H1 (cell line): ENCODE measurements at regions not wholly inside any gene's neighbourhood (a gene's known extent, or its start where the extent isn't known, plus 50 kb on each side); places are given as distances from the start of the nearest gene placed in this dataset.

Source experiments
- CTCF ChIA-PET: fragments of 300-600 bp; sonication (Branson Sonifier 250); formaldehyde crosslinking; loops from one replicate; lab custom pipeline; 2021; ENCODE audit not compliant: partially characterized antibody; lab: Charles Lee
- POLR2A ChIA-PET: fragments of 300-600 bp; sonication (Branson Sonifier 250); formaldehyde crosslinking; loops from one replicate; lab custom pipeline; 2021; ENCODE audit warnings: inconsistent platforms; ENCODE audit not compliant: partially characterized antibody; lab: Charles Lee
- DNase-seq, 2 experiments: peaks; one replicate each; pipeline versions ENCODE4 v3.0.0 to v3.0.0-alpha.2; 2010 to 2022; ENCODE audit warnings: low spot score in 2 of 2, low read depth in 1 of 2, mixed read lengths in 1 of 2
- FAIRE-seq: peaks from 2 replicates; lab custom pipeline; 2011; peaks lifted over from hg19 to GRCh38; lab: Jason Lieb, UNC
- H2AFZ ChIP-seq: 2 replicates; pipeline ENCODE4 v1.8.1; 2012; ENCODE audit warnings: low read length, inconsistent platforms
- H2AK5ac ChIP-seq: 2 replicates; pipeline ENCODE4 v1.6.1; 2013; ENCODE audit warnings: low read depth, low read length
- H2BK120ac ChIP-seq: replicated peaks from 2 replicates; pipeline ENCODE3; 2013; ENCODE audit warnings: low read depth, low read length, inconsistent platforms
- H2BK12ac ChIP-seq: 2 replicates; pipeline ENCODE4 v1.6.1; 2013; ENCODE audit warnings: low read depth, low read length
- H2BK15ac ChIP-seq: 2 replicates; pipeline ENCODE4 v1.6.1; 2013; ENCODE audit warnings: low read length
- H2BK20ac ChIP-seq: 2 replicates; pipeline ENCODE4 v1.6.1; 2013; ENCODE audit warnings: low read length
- H2BK5ac ChIP-seq: 2 replicates; pipeline ENCODE4 v1.6.1; 2013; ENCODE audit warnings: low read depth, low read length
- H3K14ac ChIP-seq: 2 replicates; pipeline ENCODE4 v1.6.1; 2013; ENCODE audit warnings: inconsistent platforms; ENCODE audit not compliant: insufficient read length
- H3K18ac ChIP-seq: 2 replicates; pipeline ENCODE4 v1.6.1; 2013; ENCODE audit warnings: low read length; ENCODE audit errors: extremely low read depth
- H3K23ac ChIP-seq: 2 replicates; pipeline ENCODE4 v1.6.1; 2013; ENCODE audit warnings: inconsistent platforms; ENCODE audit not compliant: insufficient read length
- H3K23me2 ChIP-seq: 2 replicates; pipeline ENCODE4 v1.6.1; 2013; ENCODE audit warnings: low read depth, low read length
- H3K27ac ChIP-seq: 2 replicates; pipeline ENCODE4 v1.6.1; 2011; ENCODE audit warnings: low read depth, low read length, inconsistent platforms
- H3K27me3 ChIP-seq, 4 experiments: replicated peaks in 1 of 4; 1 replicate in 1 of 4; 2 replicates in 3 of 4; pipeline versions ENCODE4 v1.6.1 to v1.8.1; 2011 to 2013; ENCODE audit warnings: low read length in 3 of 4, mild to moderate bottlenecking in 3 of 4, inconsistent platforms in 2 of 4, mixed read lengths in 2 of 4, moderate library complexity in 1 of 4; ENCODE audit not compliant: control insufficient read depth in 3 of 4, insufficient read depth in 3 of 4; ENCODE audit errors: extremely low read depth in 1 of 4
- H3K36me3 ChIP-seq, 4 experiments: 2 replicates each; pipeline versions ENCODE4 v1.6.1 to v1.8.1; 2011 to 2013; ENCODE audit warnings: mild to moderate bottlenecking in 4 of 4, low read length in 3 of 4, moderate library complexity in 2 of 4, control low read depth in 1 of 4, inconsistent platforms in 1 of 4; ENCODE audit not compliant: insufficient read depth in 4 of 4, control insufficient read depth in 2 of 4
- H3K4ac ChIP-seq: replicated peaks from 2 replicates; pipeline ENCODE3; 2013; ENCODE audit warnings: low read length, low read depth, mixed read lengths, inconsistent platforms; ENCODE audit not compliant: insufficient read length
- H3K4me1 ChIP-seq, 4 experiments: replicated peaks in 1 of 4; 1 replicate in 1 of 4; 2 replicates in 3 of 4; pipeline versions ENCODE4 v1.6.1 to v1.8.1; 2011 to 2013; ENCODE audit warnings: low read length in 3 of 4, inconsistent platforms in 2 of 4, mixed read lengths in 1 of 4; ENCODE audit not compliant: insufficient read depth in 4 of 4, control insufficient read depth in 3 of 4
- H3K4me2 ChIP-seq, 2 experiments: 2 replicates each; pipeline versions ENCODE4 v1.6.1 to v1.8.1; 2011 to 2013; ENCODE audit warnings: low read depth in 2 of 2, low read length in 2 of 2, control low read depth in 1 of 2, inconsistent platforms in 1 of 2, mild to moderate bottlenecking in 1 of 2; ENCODE audit not compliant: insufficient read depth in 1 of 2
- H3K4me3 ChIP-seq, 4 experiments: fragments of 200-600, 300-600 bp in 1 of 4; sonication (generic), shearing (Covaris generic), sonication (Bioruptor Twin) in 1 of 4; 2 replicates each; pipeline versions ENCODE4 v1.5.1 to v1.8.1; 2011 to 2016; ENCODE audit warnings: low read length in 4 of 4, low read depth in 3 of 4, control low read depth in 2 of 4, inconsistent platforms in 2 of 4, mild to moderate bottlenecking in 2 of 4, mixed read lengths in 1 of 4, moderate library complexity in 1 of 4; ENCODE audit not compliant: insufficient read depth in 2 of 4; ENCODE audit errors: extremely low read depth in 1 of 4
- H3K56ac ChIP-seq: replicated peaks from 2 replicates; pipeline ENCODE3; 2013; ENCODE audit warnings: low read depth, mild to moderate bottlenecking, mixed read lengths, low read length, inconsistent platforms; ENCODE audit not compliant: insufficient read length
- H3K79me1 ChIP-seq: 2 replicates; pipeline ENCODE4 v1.6.1; 2013; ENCODE audit warnings: low read depth, low read length, control low read depth
- H3K79me2 ChIP-seq, 2 experiments: 2 replicates each; pipeline versions ENCODE4 v1.6.1 to v1.8.1; 2012 to 2013; ENCODE audit warnings: low read length in 2 of 2, mild to moderate bottlenecking in 2 of 2, inconsistent platforms in 1 of 2; ENCODE audit not compliant: insufficient read depth in 2 of 2, control insufficient read depth in 1 of 2
- H3K9ac ChIP-seq, 4 experiments: replicated peaks in 1 of 4; 1 replicate in 1 of 4; 2 replicates in 3 of 4; pipeline versions ENCODE4 v1.6.1 to v1.8.1; 2011 to 2013; ENCODE audit warnings: low read depth in 3 of 4, low read length in 3 of 4, control low read depth in 2 of 4, mild to moderate bottlenecking in 2 of 4, moderate library complexity in 2 of 4, inconsistent platforms in 1 of 4; ENCODE audit errors: extremely low read depth in 1 of 4
- H3K9me3 ChIP-seq, 2 experiments: 2 replicates each; pipeline versions ENCODE4 v1.6.1 to v1.8.1; 2012 to 2013; ENCODE audit warnings: mild to moderate bottlenecking in 2 of 2, moderate library complexity in 2 of 2, control low read depth in 1 of 2, inconsistent platforms in 1 of 2, low read depth in 1 of 2, low read length in 1 of 2, mixed read lengths in 1 of 2; ENCODE audit not compliant: insufficient read depth in 2 of 2
- H4K20me1 ChIP-seq, 2 experiments: replicated peaks in 1 of 2; 2 replicates each; pipeline versions ENCODE3 to v1.8.1; 2011 to 2013; ENCODE audit warnings: inconsistent platforms in 2 of 2, low read length in 2 of 2, mild to moderate bottlenecking in 1 of 2; ENCODE audit not compliant: insufficient read depth in 2 of 2, control insufficient read depth in 1 of 2
- H4K5ac ChIP-seq: 2 replicates; pipeline ENCODE4 v1.6.1; 2013; ENCODE audit warnings: low read length, low read depth, mixed read lengths, inconsistent platforms; ENCODE audit not compliant: insufficient read length
- H4K8ac ChIP-seq: 2 replicates; pipeline ENCODE4 v1.8.0; 2013; ENCODE audit warnings: mild to moderate bottlenecking, moderate library complexity, low read length, inconsistent platforms; ENCODE audit not compliant: insufficient read depth; ENCODE audit errors: extremely low read depth
- H4K91ac ChIP-seq: replicated peaks from 2 replicates; pipeline ENCODE3; 2013; ENCODE audit warnings: low read length, mixed read lengths, inconsistent platforms; ENCODE audit not compliant: insufficient read length
- CBX8 ChIP-seq: fragments of 300-800, 300-1000 bp; sonication (generic); IDR thresholded peaks from 2 replicates; pipeline ENCODE4 v1.7.1; 2016; ENCODE audit warnings: low read depth, low read length, borderline replicate concordance
- GTF2F1 ChIP-seq: IDR thresholded peaks from 2 replicates; pipeline ENCODE4 v1.6.1; 2012; ENCODE audit warnings: low read depth, low read length, improper control_type of control experiment, borderline replicate concordance
- whole genome bisulfite sequencing, 2 experiments: shearing (Covaris generic) in 1 of 2; methylation state at CpG; one replicate each; pipeline versions ENCODE4 v1.1.6 to v1.1.7; 2013 to 2015; ENCODE audit warnings: low lambda C conversion rate in 2 of 2, mixed read lengths in 2 of 2, inconsistent platforms in 1 of 2, low coverage in 1 of 2, missing lambda C conversion rate in 1 of 2; ENCODE audit not compliant: insufficient replicate concordance in 2 of 2, insufficient coverage in 1 of 2, insufficient read length in 1 of 2; ENCODE audit errors: extremely low coverage in 1 of 2, missing lambda C conversion rate in 1 of 2; 5-methylcytosine and 5-hydroxymethylcytosine counted together

GRCh38 chr11:57905439-57905838, 118.2 kb upstream of the OR9Q1 start:
- DNase-seq (no peak), FAIRE-seq (no peak)
- Histone ChIP-seq H3K23me2 (no peaks in the 10 kb centered on the region), H3K4ac (no peak overlapping the region), H4K5ac (no peak overlapping the region), H2BK120ac (no peak overlapping the region), H2BK15ac (no peak overlapping the region), H3K18ac (no peak overlapping the region), H3K9ac (no peak overlapping the region), H3K23ac (no peak overlapping the region), H3K27me3 (no peaks in the 10 kb centered on the region), H3K14ac (no peak overlapping the region), H3K4me3 (no peak overlapping the region), H4K20me1 (no peaks in the 10 kb centered on the region), H3K9me3 (peaks cover 3 to 4% of the 10 kb centered on the region in 2 experiments; a peak in 3 of 4 replicates), H2BK5ac (no peak overlapping the region), H2AFZ (no peak overlapping the region), H3K56ac (no peak overlapping the region), H3K79me2 (no peaks in the 10 kb centered on the region), H4K8ac (no peak overlapping the region), H3K4me1 (peaks cover 0 to 3% (median 0%) of the 10 kb centered on the region in 4 experiments; a peak in 1 of 7 replicates), H2AK5ac (no peak overlapping the region), H4K91ac (no peak overlapping the region), H3K27ac (no peak overlapping the region), H3K4me2 (no peak overlapping the region), H3K79me1 (no peaks in the 10 kb centered on the region), H3K36me3 (no peaks in the 10 kb centered on the region), H2BK12ac (no peak overlapping the region), H2BK20ac (no peak overlapping the region)
- 92% methylated on average over 2 of the region's 2 CpGs; no CpG with 5 or more reads in 1 of the 2 experiments for WGBS, 2 experiments
- POLR2A ChIA-PET = interaction anchor here (1.5 kb wide), 1 partner anchor 81 kb away, joined by 3 read pairs; no protein-coding TSS in a partner anchor
- CTCF ChIA-PET = interaction anchor here (0.7 kb wide), 1 partner anchor 619 kb away, joined by 3 read pairs; no protein-coding TSS in a partner anchor
- TF ChIP-seq CBX8 (no peak), GTF2F1 (no peak)
